Heart left ventricle (tissue), 16 donors: ENCODE measurements at regions not wholly inside any gene's neighbourhood (a gene's known extent, or its start where the extent isn't known, plus 50 kb on each side); places are given as distances from the start of the nearest gene placed in this dataset.

Source experiments
- ATAC-seq, 4 donors: fragments of 200-7000 bp; cut with Tn5 transposase; one replicate each; pipeline ENCODE4 v1.9.1; 2020 to 2022; ENCODE audit warnings: moderate library complexity in 4 of 4, mild to moderate bottlenecking in 3 of 4, moderate number of reproducible peaks in 1 of 4
- DNase-seq, 5 donors: peaks; one replicate each; pipeline ENCODE4 v3.0.0-alpha.2; 2020
- H3K27ac ChIP-seq, 12 donors: fragments of 200-600 bp; sonication (generic) in 4 of 12; one replicate each; pipeline versions ENCODE4 v1.5.0 to v1.8.0; 2016 to 2022; ENCODE audit warnings: mild to moderate bottlenecking in 2 of 12
- H3K27me3 ChIP-seq, 9 donors: fragments of 200-600 bp; sonication (generic) in 2 of 9; one replicate each; pipeline versions ENCODE4 v1.5.1 to v1.8.0; 2016 to 2022; ENCODE audit warnings: mild to moderate bottlenecking in 3 of 9
- H3K36me3 ChIP-seq, 9 donors: fragments of 200-600 bp; sonication (generic) in 2 of 9; one replicate each; pipeline versions ENCODE4 v1.5.0 to v1.8.0; 2018 to 2022; ENCODE audit warnings: mild to moderate bottlenecking in 2 of 9
- H3K4me1 ChIP-seq, 12 donors: fragments of 200-600 bp; sonication (generic) in 4 of 12; one replicate each; pipeline versions ENCODE4 v1.5.0 to v1.8.0; 2016 to 2022; ENCODE audit warnings: mild to moderate bottlenecking in 3 of 12
- H3K4me3 ChIP-seq, 12 donors: fragments of 200-600 bp; sonication (generic) in 4 of 12; one replicate each; pipeline versions ENCODE4 v1.5.0 to v1.8.0; 2017 to 2022; ENCODE audit warnings: mild to moderate bottlenecking in 9 of 12, moderate library complexity in 4 of 12
- H3K9me3 ChIP-seq, 12 donors: fragments of 200-600 bp; sonication (generic) in 4 of 12; one replicate each; pipeline versions ENCODE4 v1.5.0 to v1.8.0; 2016 to 2022; ENCODE audit warnings: mild to moderate bottlenecking in 1 of 12
- POLR2A ChIP-seq, 2 donors: fragments of 450-650 bp; IDR thresholded peaks; one replicate each; pipeline ENCODE4 v1.6.1; 2017; ENCODE audit warnings: antibody characterized with exemption in 2 of 2, mild to moderate bottlenecking in 2 of 2, moderate library complexity in 2 of 2
- WGBS, 4 donors: extraction: QIAGEN DNeasy Blood & Tissue Kit in 2 of 4; methylation state at CpG; one replicate each; pipeline versions ENCODE4 v1.1.5 to v1.1.7; 2013 to 2018; 5-methylcytosine and 5-hydroxymethylcytosine counted together
- intact Hi-C, 10 donors: fragments of 100-400 bp; cut with DNase I; formaldehyde crosslinking; loops; one replicate each; pipeline versions ENCODE4 v1.11.1 to v1.14.2; 2022
- TF ChIP-seq, protein P1 (sequence below), 12 donors: fragments of 200-600 bp; sonication (generic) in 4 of 12; IDR thresholded peaks; one replicate each; pipeline versions ENCODE4 v1.5.0 to v1.8.0; 2018 to 2022; ENCODE audit warnings: antibody characterized with exemption in 12 of 12, mild to moderate bottlenecking in 5 of 12
- donor health status: ischemic (EF 13 %, LVEDD 7.1; RV severe dilation, severe dysfunction).
- donor health status: healthy with polysubstance abuse.
- donor health status: DM: no; HTN: yes; CAD: no.
- donor health status: DM: no; HTN: no; CAD: no.
- donor health status: ischemic (EF 25% LVEDD 6.9; RV normal size, moderate dysfunction).
- donor health status: ischemic (EF 25% LVEDD 5.7; RV mildly dilated, moderate dysfunction).
- donor health status: healthy.
- donor health status: DM: yes; HTN: yes; CAD: no.
- donor health status: ischemic (EF 35%, LVEDD 5.7; RV mildly dilated, moderate dysfunction).
- donor health status: nonischemic (EF 11% LVEDD 7.7; RV severe dilation, severe dysfunction).
- donor health status: DM: yes; HTN: yes; CAD: no.
- donor health status: PGD.
- donor health status: ischemic (EF 29% LVEDD 5.4; RV normal size, mild dysfunction).
- donor health status: nonischemic (EF 23%, LVEDD 6.1; RV moderate dilation, normal function).

DNA sequence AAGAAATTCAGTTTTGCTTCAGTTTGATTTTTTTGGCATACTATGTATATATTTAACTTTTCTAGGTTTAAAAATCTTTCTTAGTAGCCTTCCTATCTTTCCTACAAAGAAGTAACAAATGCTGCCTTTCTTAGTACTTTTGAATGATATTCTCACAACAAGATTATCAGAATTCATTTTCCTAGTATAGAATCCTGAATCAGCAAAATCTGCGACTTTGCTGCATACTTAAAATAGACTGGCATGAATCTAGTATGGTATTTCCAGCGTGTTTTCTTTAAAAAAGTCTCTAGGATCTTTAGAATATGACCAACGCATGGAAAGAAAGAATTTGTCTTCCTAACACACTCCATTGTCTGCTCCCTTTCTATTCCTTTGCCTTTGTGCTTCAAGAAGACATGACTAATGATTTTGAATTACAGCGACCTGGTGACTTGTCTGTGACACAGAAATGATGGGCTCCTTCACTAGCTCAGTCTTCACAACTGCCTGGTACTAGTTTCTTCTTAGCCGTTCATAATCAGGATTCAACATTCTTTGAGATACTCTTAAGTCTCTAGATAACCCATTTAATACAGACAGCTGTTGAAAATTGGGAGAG lies 349.8 kb downstream of the PPARGC1A start:
- Histone ChIP-seq H3K4me1 (no peaks in the 10 kb centered on the region), H3K27me3 (no peaks in the 10 kb centered on the region), H3K27ac (no peak overlapping the region), H3K36me3 (no peaks in the 10 kb centered on the region), H3K4me3 (no peak overlapping the region), H3K9me3 (peaks cover 0 to 19% (median 1%) of the 10 kb centered on the region in 12 donors)
- ATAC-seq (no peak), DNase-seq (no peak)
- TF ChIP-seq, protein P1, sequence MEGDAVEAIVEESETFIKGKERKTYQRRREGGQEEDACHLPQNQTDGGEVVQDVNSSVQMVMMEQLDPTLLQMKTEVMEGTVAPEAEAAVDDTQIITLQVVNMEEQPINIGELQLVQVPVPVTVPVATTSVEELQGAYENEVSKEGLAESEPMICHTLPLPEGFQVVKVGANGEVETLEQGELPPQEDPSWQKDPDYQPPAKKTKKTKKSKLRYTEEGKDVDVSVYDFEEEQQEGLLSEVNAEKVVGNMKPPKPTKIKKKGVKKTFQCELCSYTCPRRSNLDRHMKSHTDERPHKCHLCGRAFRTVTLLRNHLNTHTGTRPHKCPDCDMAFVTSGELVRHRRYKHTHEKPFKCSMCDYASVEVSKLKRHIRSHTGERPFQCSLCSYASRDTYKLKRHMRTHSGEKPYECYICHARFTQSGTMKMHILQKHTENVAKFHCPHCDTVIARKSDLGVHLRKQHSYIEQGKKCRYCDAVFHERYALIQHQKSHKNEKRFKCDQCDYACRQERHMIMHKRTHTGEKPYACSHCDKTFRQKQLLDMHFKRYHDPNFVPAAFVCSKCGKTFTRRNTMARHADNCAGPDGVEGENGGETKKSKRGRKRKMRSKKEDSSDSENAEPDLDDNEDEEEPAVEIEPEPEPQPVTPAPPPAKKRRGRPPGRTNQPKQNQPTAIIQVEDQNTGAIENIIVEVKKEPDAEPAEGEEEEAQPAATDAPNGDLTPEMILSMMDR (IDR thresholded peaks at IDR 0.05), result no peak
- no peak for TF ChIP-seq POLR2A (IDR thresholded peaks at IDR 0.05)
- intact Hi-C loops, result no loop called here
- 54 to 66% (median 63%) methylated on average over 5 of the region's 5 CpGs for WGBS, 4 donors

- Histone ChIP-seq H3K27ac (no peak overlapping the region), H3K27me3 (no peaks in the 10 kb centered on the region), H3K4me1 (no peaks in the 10 kb centered on the region), H3K9me3 (peaks cover 0 to 32% (median 6%) of the 10 kb centered on the region in 12 donors), H3K4me3 (no peak overlapping the region), H3K36me3 (no peaks in the 10 kb centered on the region)
- intact Hi-C loops, result no loop called here
- DNase-seq, result no peak
- 89 to 94% (median 94%) methylated on average over 2 of the region's 2 CpGs for WGBS, 4 donors
- ATAC-seq, result no peak
- TF ChIP-seq, protein P1 (IDR thresholded peaks at IDR 0.05), result no peak
- TF ChIP-seq POLR2A (IDR thresholded peaks at IDR 0.05), result no peak
Observed at GRCh38 chr4:23533859-23534258, 356.0 kb downstream of the PPARGC1A start.

DNA sequence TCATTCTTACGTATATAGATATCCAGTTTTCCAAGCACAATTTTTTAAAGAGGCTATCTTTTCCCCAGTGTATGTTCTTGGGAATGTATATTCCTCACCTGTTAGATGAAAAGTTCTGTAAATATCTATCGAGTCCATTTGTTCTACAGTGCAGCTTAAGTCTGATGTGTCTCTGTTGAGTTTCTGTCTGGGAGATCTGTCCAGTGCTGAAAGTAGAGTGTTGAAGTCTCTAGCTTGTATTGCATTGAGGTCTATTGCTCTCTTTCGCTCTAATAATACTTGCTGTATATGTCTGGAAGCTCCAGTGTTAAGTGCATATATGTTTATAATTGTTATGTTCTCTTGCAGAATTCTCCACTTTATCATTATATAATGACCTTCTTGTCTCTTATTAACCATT lies 373.1 kb downstream of the PPARGC1A start:
- WGBS, 4 donors, result 78 to 90% (median 81%) methylated on average over 3 of the region's 3 CpGs
- H3K9me3 ChIP-seq, result peaks cover 0 to 4% (median 0%) of the 10 kb centered on the region in 12 donors
- no peak overlapping the region for H3K27ac ChIP-seq
- H3K27me3 ChIP-seq, result no peaks in the 10 kb centered on the region
- H3K36me3 ChIP-seq, result no peaks in the 10 kb centered on the region
- DNase-seq (no peak), ATAC-seq (no peak)
- no peaks in the 10 kb centered on the region for H3K4me1 ChIP-seq
- no peak for TF ChIP-seq POLR2A (IDR thresholded peaks at IDR 0.05)
- TF ChIP-seq, protein P1 (IDR thresholded peaks at IDR 0.05), result no peak
- intact Hi-C loops, result no loop called here
- H3K4me3 ChIP-seq, result no peak overlapping the region

DNA sequence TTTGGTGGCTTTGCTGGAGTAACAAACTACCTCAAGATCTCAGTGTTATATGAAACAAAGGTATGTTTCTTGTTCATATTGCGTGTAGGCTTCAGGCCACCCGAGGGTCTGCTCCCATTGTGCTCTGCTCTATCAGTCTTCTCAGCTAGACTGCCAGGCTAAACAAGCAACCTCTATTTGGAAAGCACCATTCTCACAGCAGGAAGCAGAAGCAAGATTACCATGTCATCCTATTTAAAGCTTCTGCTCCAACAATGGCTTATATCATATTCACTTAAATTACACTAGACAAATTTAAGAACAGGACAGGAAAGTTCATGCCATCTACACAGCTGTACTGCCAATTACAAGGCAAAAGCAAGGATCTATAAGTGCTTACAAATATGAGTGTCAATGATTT lies 385.8 kb downstream of the PPARGC1A start:
- Histone ChIP-seq H3K9me3 (no peaks in the 10 kb centered on the region), H3K36me3 (no peaks in the 10 kb centered on the region), H3K4me1 (peaks cover 0 to 12% (median 0%) of the 10 kb centered on the region in 12 donors), H3K4me3 (no peak overlapping the region), H3K27me3 (no peaks in the 10 kb centered on the region), H3K27ac (no peak overlapping the region)
- no peak for DNase-seq
- TF ChIP-seq POLR2A (IDR thresholded peaks at IDR 0.05), result no peak
- no peak for ATAC-seq
- 29 to 37% (median 32%) methylated on average over 2 of the region's 2 CpGs for WGBS, 4 donors
- intact Hi-C loops, result no loop called here
